Head of caudate nucleus (tissue), 42 donors: ENCODE measurements at regions not wholly inside any gene's neighbourhood (a gene's known extent, or its start where the extent isn't known, plus 50 kb on each side); places are given as distances from the start of the nearest gene placed in this dataset.
A peak's percentile ranks its signal among the peaks of the same experiment; 100 is the strongest.

Experiments
- DNase-seq, 42 donors: peaks; one replicate each; pipeline versions ENCODE4 v3.0.0 to v3.0.0-alpha.2; 2020 to 2021; ENCODE audit warnings: mixed read lengths in 7 of 42
- intact Hi-C: fragments of 100-400 bp; cut with DNase I; formaldehyde crosslinking; loops from one replicate; pipeline ENCODE4 v1.15.0; 2022

DNA sequence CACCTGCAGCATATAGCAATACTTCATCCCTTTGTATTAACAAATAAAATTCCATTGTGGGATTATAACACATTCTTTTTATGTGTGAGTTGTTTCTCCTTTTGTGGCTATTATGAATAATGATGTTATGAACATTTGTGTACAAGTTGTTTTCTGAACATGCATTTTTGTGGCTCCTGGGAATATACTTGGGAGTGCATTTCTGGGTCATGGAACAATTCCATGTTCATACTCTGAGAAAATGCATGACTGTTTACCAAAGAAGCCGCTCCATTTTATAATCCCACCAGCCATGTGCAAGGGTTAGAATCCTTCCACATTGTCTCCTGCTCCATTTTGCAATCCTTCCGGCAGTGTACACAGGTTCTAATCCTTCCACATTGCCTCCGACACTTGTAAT, 713.8 kb downstream of the TBC1D22A start:
- intact Hi-C loops = no loop called here

DNA sequence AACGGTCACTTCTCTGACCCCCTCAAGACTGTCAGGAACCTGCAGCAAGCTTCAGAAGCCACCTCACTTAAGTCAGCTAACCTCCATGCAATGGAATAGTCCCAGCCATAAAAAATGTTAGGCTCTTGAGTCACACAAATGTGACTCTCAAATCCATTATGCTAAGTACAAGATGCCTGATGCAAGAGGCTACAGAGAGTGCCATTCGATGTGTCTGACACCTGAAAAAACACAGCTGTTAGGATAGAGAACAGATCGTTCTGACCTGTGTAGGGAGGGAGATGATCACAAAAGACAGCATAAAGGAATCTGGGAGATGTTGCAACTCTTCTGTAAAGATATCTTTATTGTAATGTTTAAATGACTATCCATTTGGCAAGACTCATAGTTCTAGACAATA, 712.4 kb downstream of the TBC1D22A start:
- intact Hi-C loops = no loop called here
- DNase-seq = peak in 1 of 42 donors; percentile 12

More for the DNA sequence above, 713.8 kb downstream of the TBC1D22A start:
- no peak for DNase-seq

DNA sequence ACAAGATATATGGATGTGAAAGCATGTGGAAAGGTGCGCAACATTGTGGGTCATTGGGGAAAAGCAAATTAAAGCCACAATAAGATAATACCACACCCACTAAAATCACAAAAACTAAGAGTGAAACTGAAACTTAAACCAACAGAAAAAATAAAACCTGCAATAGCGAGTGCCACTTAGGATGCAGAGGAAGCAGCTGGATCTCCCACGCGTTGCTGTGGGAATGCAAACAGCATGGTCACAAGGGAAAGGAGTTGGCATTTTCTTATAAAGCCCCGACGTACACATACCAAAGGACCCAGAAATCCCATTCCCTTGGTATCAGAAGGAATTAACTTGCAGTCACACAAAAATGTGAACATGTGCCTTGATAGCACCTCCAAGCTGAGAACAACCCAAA, 712.0 kb downstream of the TBC1D22A start:
- no peak for DNase-seq
- intact Hi-C loops = no loop called here

DNA sequence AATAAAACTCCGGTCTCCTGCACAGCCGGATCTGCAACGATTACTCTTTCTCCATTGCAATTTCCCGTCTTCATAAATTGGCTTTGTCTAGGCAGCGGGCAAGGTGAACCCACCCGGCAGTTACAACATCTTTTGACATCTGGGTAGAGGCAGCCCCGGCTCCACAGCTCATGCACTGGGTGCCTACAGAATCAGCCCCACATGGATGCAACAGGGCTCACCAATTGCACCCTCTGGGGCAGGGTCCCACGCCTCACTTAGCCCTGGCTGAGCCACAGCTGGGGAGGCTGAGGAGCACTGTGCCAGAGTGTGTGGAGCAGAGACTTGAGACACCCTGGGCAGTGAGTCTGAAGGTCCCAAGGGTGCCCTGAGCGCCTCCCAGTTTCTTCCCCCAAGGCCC, 710.2 kb downstream of the TBC1D22A start:
- intact Hi-C loops = no loop called here

DNA sequence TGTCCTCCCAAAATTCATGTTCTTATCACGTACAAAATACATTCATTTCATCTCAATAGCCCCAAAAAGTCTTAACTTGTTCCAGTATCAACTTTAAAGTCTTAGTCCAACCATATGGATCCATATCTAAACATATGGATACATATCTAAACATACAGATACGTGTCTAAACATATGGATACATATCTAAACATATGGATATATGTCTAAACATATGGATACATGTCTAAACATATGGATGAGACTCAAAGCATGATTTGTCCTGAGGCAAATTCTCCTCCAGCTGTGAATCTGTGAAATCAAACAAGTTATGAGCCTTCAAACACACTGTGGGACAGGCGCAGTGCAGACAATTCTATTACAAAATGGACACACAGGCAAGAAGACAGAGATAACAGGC, 709.0 kb downstream of the TBC1D22A start:
- intact Hi-C loops = no loop called here
- DNase-seq = peak in 1 of 42 donors; percentile 4

More for the DNA sequence above, 710.2 kb downstream of the TBC1D22A start:
- peak in 1 of 42 donors; percentile 21 for DNase-seq

DNA sequence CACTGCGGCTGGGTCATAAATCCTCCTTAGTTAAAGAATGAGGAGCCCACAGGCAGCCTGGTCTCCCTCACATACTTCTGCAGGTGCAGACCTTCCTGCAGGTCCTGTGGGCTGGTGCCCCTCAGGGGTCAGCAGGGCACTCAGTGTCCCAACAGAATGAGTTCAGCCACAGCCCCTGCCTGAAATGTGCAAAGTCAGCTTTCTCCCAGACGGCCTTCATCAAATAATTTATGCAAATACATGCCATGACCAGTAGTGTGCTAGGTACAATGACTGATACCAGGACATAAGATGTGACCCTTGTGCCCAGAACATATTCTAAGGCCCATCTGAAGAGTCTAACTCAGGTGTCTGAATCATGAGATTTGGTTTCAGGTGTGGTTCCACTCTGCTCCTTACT, 703.4 kb downstream of the TBC1D22A start:
- intact Hi-C loops = no loop called here
- DNase-seq = peak in 1 of 42 donors; percentile 16

DNA sequence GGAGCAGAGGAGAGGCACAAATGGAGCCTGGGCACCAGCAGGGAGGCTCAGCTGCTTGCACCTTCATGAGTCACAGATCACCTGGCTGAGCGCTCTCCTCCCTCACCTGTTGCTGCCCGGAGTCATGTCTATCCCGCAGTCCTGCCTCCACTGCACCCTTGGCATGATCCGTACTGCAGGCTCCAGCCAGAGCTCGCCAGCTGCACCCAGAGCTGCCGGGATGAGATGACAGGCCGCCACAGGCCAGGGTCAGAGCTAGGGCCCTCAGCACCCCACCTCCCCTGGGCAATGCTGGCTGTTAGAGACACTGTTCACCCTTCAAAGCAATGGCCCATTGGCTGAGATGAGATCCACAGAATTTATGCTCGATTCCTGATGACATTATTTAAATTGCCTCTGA, 702.8 kb downstream of the TBC1D22A start:
- peak in 1 of 42 donors; percentile 10 for DNase-seq
- intact Hi-C loops = no loop called here

DNA sequence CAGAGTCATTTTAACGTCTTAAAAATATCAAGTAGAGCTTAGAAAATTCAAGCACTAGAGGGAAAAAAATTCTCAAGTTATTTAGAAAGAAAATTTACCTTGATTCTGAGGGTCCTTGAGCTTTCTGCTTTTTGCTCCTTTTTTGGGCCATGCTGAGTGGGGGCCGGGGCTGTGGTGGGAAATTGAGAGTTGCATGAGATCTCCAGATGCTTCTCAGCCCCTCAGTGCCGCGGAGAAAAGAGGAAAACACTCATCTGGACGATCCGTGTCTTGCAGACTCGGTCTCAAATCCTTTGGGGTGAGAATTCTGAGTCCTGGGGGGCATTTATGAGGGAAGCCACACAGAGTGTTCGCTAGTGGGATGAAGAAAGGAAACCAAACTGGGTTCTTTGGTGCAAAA, 700.8 kb downstream of the TBC1D22A start:
- peak in 1 of 42 donors; percentile 14 for DNase-seq
- intact Hi-C loops = no loop called here

DNA sequence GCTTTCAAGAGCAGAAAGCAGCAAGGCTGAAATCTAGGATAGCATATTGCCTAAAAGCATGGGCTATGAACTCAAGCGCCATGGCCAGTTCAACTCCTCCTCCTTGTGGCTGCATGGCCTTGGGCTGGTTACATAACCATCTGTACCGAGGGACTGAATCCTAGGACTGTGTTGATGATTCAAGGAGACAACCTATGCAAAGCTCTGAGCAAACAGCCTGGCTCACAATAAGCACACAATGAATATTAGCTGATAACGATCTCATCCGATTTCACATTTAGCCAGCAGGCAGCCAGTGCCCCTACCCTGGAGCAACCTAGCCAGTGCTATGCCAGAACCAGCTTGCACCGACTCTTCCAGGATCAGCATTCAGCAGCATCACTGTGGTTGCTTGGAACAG, 698.4 kb downstream of the TBC1D22A start:
- peak in 1 of 42 donors; percentile 36 for DNase-seq
- intact Hi-C loops = no loop called here

DNA sequence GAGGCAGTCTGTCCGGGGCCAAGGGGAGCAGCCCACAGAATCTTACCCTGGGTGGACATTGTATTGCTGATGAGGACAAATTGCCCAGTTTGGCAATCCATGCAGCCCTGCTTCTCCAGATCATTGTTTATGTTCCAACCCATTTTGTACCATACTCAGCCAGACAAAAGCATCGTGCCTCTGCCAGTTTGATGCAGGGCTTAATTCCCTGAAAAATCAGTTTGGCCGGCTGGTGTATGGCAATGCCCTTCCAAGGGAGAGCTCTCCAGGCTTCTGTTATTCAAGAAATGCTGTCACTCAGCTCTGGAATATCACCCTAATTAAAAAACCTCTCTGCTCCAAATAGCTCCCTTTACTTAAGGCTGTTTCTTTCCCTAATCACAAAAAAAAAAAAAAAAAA, 697.7 kb downstream of the TBC1D22A start:
- intact Hi-C loops = no loop called here
- DNase-seq = peak in 3 of 42 donors; percentile 8 to 43 (median 13)

DNA sequence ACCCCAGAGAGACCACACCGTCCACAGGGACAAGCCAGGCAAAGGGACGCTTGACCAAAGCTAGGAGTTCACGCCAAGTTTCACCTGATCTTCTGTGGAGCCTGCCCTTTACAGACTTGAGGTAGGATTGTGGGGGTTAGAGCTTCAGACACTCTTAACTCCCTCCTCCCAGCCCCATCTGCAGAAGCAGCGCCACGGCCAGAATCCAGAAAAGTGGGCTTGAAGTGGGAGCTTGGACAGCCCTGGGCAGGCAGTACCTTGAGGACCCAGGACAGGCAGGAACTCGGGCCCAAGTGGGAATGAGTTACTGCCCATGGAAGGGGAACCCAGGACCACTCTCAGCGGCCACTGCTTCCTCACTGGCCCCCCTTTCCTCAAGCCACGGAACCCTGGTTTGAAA, 695.9 kb downstream of the TBC1D22A start:
- peak in 1 of 42 donors; percentile 8 for DNase-seq
- intact Hi-C loops = no loop called here

DNA sequence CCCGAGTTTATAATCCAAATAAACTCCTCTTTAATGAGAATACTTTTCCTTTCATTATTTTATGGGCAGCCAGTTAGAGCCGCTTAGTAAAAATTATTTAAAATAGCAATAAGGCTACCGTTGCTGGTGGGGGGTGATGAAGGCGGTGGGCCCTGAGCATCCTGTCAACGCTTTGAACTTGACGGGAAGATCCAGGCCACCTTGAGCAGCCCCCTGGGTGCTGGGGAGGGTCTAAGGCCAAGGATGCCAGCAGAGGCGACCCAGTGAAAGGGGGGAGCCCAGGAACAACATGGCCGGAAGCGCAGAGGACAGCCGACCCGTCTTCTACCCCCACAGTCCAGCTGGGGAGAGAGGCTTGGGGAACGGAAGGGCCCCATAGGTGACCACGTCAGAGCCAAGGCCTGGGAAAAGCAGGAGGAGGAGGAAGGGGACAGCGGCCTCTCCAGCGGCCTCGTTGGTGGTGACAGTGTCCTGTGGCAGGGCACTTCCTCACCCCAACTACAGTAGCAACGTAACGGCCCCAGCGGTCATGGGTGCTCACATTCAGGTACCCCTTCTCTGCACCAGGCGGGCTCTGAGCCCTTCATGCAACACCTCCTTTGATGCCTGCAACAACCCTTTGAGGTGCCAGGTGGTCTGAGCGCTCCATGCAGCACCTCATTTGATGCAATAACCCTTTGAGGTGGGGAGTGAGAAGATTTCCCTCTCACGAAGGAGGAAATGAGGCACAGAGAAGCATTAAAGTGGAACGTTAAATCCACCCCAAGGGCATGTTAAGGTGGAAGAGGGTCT, 695.3 kb downstream of the TBC1D22A start:
- intact Hi-C loops = no loop called here

DNA sequence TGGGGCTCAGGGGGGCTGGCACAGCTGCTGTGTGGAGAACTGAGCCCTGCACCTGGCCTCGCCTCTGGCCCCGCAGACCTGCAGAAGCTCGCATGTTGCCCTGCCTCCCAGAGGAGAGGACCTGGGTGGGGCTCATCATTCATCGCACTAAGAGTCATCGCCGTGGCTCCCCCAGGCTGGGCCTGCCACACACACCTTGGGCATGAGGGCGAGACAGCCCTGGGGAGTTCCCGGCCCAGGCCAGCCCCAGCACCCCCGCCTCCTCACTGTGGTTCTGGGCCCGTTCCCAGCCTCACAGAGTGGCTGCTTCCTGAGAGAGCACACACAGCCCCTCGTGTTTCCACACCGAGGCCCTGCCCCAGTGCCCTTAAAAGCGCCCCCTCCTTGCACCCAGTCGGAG, 694.6 kb downstream of the TBC1D22A start:
- peak in 1 of 42 donors; percentile 29 for DNase-seq
- intact Hi-C loops = no loop called here

More for the DNA sequence above, 695.3 kb downstream of the TBC1D22A start:
- DNase-seq = peak in 1 of 42 donors; percentile 17

DNA sequence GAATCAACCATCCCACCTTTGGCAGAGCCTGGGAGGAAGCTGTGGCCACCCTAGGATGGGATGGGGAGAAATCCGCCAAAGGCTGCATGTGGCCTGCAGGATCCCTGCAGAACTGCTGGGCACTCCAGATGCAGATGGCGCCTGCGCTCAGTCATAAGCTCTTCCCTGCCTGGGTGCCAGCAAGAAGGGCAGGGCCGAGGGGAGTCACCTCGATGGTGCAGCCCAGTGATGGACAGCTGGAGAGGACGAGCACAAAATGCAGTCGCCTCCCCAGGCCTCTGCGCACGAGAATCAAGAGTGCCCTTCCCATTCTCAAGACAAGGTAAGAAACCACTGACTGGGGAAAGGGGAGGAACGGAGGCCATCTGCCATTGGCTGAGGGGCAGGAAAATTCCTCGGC, 693.6 kb downstream of the TBC1D22A start:
- peak in 1 of 42 donors; percentile 27 for DNase-seq
- intact Hi-C loops = no loop called here

DNA sequence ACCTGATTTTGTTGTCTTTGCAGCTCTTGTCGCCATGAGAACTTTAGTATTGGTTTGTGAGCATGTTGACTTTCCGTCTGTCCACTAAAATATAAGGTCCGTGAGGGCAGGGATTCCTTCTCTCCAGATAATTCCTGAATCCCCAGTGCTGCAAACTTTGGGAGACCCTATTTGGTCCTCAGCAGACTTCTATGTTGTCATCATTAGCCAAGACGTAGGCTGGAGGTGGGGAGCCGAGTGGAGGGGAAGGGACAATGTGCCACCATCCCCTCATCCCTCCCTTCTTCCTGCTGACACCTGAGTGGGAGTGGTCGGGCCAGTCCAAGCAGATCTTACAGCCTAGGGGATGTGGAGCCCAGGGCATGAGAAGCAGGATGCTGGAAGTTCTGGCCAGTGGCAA, 690.6 kb downstream of the TBC1D22A start:
- intact Hi-C loops = no loop called here

DNA sequence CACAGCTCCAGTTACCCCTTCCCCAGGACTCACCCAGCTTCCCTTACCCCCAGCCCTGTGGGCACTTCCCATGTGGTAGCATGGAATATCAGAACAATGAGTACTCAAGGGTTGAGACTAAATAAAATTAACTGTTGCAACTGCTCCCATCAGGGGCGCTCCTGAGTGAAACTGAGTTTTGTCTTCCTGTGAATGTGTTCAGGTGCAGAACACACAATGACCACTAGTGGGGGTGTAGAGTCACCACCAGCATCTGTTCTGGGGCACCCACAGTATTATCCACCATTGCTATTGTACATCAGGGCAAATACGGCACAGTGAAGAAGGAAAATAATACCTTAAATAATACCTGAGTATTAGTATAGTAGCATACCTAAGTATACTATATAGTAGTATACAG, 689.7 kb downstream of the TBC1D22A start:
- peak in 2 of 42 donors; percentile 9 to 17 for DNase-seq
- intact Hi-C loops = no loop called here

More for the DNA sequence above, 690.6 kb downstream of the TBC1D22A start:
- peak in 2 of 42 donors; percentile 10 to 13 for DNase-seq

DNA sequence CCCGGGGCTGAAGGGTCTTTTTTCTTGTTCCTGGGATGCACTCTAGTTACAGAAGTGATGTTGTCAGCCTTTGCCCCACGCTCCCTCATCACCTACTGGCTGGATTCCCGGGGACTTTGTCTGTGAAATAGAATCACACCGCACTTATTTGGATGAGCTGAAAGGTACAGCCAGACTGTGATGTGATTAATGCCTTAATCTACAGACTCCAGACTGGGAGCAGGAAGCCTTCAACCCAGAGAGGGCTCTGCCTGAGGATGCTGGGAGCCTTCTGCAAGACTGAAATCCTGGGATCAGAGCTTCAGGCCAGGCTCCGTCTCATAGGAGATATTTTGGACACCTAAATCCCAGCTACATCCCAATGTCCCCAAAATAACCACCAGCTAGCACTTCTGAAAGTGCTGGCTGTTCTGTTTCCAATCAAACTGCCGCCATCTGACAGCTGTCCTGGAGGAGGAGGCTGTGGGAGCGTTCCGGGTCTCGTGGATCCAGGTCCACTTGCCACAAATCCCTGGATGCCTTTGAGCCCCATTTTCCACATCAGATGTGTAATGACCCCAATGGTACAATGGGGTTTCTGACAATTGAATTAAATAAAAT, 688.5 kb downstream of the TBC1D22A start:
- DNase-seq = peak in 2 of 42 donors; percentile 35
- intact Hi-C loops = no loop called here

DNA sequence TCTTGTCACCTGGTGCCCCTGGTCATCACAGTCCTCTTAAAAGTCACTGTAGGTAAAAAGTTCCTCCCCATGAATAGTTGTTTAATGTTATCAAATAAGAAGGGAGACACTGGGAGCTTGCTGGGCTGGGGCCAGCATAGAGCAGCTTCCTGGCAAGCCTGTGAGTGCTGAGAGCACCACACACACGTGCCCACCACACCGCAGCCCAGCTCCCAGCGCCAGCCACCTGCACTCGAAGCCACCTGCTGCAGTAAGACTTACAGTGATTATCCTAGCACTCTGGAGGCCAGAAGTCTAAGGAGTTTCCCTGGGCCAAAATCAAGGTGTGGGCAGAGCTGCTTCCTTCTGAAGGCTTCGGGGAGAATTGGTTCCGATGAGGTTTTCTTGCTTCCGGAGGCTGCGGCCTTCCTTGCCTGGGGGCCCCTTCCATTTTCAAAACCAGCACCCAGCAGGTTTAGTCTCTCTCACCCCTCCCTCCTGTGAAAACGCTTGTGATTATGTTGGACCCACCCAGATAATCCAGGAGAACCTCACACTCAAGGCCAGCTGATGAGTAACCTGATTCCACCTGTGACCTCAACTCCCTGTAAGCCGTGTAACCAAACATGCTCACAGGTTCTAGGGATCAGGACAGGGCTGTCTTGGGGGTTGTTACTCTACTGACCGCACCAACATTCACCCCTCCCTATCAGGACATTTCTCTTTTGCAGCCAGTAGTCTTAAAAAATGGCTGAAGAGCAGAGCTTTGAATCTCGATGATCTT, 687.2 kb downstream of the TBC1D22A start:
- DNase-seq = peak in 1 of 42 donors; percentile 26
- intact Hi-C loops = no loop called here
